IPS-NIHi7 (cell line): ENCODE measurements at regions not wholly inside any gene's neighbourhood (a gene's known extent, or its start where the extent isn't known, plus 50 kb on each side); places are given as distances from the start of the nearest gene placed in this dataset.

Source experiments
- DNase-seq: peaks from one replicate; pipeline ENCODE4 v3.0.0; 2012; ENCODE audit warnings: mixed read lengths; ENCODE audit errors: extremely low spot score

- no peak for DNase-seq
Observed at GRCh38 chr3:171955598-171955997, 83.8 kb upstream of the FNDC3B start.

- no peak for DNase-seq
Observed at GRCh38 chr3:171956181-171956683, 83.1 kb upstream of the FNDC3B start.

- DNase-seq: no peak
Observed at GRCh38 chr3:171956705-171957104, 82.7 kb upstream of the FNDC3B start.

- no peak for DNase-seq
Observed at GRCh38 chr3:171959532-171960089, 79.8 kb upstream of the FNDC3B start.

- no peak for DNase-seq
Observed at GRCh38 chr3:171960159-171960558, 79.2 kb upstream of the FNDC3B start.

- no peak for DNase-seq
Observed at GRCh38 chr3:171962137-171962720, 77.1 kb upstream of the FNDC3B start.

GRCh38 chr3:171963546-171963945 lies 75.8 kb upstream of the FNDC3B start:
- no peak for DNase-seq

GRCh38 chr3:171965067-171965712 lies 74.2 kb upstream of the FNDC3B start:
- DNase-seq: no peak

GRCh38 chr3:171966533-171967136 lies 72.7 kb upstream of the FNDC3B start:
- DNase-seq: no peak

GRCh38 chr3:171967137-171967783 lies 72.1 kb upstream of the FNDC3B start:
- DNase-seq: no peak

- no peak for DNase-seq
Observed at GRCh38 chr3:171967932-171968678, 71.3 kb upstream of the FNDC3B start.

GRCh38 chr3:171970301-171970788 lies 69.0 kb upstream of the FNDC3B start:
- no peak for DNase-seq

GRCh38 chr3:171971919-171972514 lies 67.4 kb upstream of the FNDC3B start:
- DNase-seq: no peak

- DNase-seq: no peak
Observed at GRCh38 chr3:171972871-171973348, 66.5 kb upstream of the FNDC3B start.

- DNase-seq: no peak
Observed at GRCh38 chr3:171974986-171975837, 64.2 kb upstream of the FNDC3B start.

- DNase-seq: no peak
Observed at GRCh38 chr3:171976526-171976925, 62.9 kb upstream of the FNDC3B start.

GRCh38 chr3:171977441-171977840 lies 61.9 kb upstream of the FNDC3B start:
- DNase-seq: no peak

GRCh38 chr3:171977860-171978259 lies 61.5 kb upstream of the FNDC3B start:
- DNase-seq: no peak

GRCh38 chr3:171978390-171978789 lies 61.0 kb upstream of the FNDC3B start:
- DNase-seq: no peak

GRCh38 chr3:171979081-171979480 lies 60.3 kb upstream of the FNDC3B start:
- no peak for DNase-seq
